ENCODE measurements at regions not wholly inside any gene's neighbourhood (a gene's known extent, or its start where the extent isn't known, plus 50 kb on each side); places are given as distances from the start of the nearest gene placed in this dataset.

DNA sequence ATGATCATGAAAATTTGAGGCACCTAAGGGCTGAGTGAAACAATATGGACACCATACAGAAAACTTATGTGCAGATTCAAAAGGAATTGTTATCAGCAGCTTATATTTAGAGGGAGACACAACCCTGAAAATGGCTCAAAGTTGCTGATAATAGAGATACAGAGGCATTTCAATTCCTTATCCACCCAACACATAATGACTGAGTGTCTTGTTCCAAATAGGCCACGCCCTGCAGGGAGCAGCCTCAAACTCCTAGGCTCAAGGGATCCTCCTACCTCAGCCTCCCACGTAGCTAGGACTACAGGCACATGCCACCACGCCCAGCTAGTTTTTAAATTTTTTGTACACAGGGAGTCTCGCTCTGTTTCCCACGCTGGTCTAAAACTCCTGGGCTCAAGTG is 79.0 kb downstream of the LBH start:
- no peak for DNase-seq
- no peak overlapping the region for H3K4me3 ChIP-seq
- peaks cover 0 to 2% (median 0%) of the 10 kb centered on the region in 4 donors for H3K4me1 ChIP-seq
- intact Hi-C loops (cut with DNase I; ENCODE audit: low total_unique reads) = no loop called here
- no peaks in the 10 kb centered on the region for H3K9me3 ChIP-seq
- no peaks in the 10 kb centered on the region for H3K27me3 ChIP-seq
- no peaks in the 10 kb centered on the region for H3K36me3 ChIP-seq
- TF ChIP-seq, protein P1, sequence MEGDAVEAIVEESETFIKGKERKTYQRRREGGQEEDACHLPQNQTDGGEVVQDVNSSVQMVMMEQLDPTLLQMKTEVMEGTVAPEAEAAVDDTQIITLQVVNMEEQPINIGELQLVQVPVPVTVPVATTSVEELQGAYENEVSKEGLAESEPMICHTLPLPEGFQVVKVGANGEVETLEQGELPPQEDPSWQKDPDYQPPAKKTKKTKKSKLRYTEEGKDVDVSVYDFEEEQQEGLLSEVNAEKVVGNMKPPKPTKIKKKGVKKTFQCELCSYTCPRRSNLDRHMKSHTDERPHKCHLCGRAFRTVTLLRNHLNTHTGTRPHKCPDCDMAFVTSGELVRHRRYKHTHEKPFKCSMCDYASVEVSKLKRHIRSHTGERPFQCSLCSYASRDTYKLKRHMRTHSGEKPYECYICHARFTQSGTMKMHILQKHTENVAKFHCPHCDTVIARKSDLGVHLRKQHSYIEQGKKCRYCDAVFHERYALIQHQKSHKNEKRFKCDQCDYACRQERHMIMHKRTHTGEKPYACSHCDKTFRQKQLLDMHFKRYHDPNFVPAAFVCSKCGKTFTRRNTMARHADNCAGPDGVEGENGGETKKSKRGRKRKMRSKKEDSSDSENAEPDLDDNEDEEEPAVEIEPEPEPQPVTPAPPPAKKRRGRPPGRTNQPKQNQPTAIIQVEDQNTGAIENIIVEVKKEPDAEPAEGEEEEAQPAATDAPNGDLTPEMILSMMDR (IDR thresholded peaks at IDR 0.05) = no peak
- no peak overlapping the region for H3K27ac ChIP-seq

DNA sequence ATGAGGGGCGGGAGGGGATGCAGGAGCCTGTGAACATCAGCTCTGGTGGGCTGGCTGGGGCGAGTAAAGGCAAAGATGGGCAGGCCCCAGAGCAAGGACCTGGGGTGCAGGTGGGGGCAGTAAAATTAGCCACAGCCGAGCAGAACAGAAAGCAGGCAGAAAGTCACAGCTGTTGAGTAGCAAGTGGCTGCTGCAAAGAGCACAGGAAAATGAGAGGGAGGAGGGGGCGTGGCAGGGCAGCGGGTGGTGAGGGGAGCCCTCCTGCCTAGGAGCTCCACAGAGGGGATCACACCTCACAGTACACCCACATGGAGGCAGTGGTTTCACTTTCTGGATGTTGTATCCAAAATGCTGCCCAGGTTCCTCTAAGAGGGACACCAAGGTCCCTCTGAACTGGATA is 79.6 kb downstream of the LBH start:
- DNase-seq = no peak
- Histone ChIP-seq H3K4me1 (no peaks in the 10 kb centered on the region), H3K36me3 (no peaks in the 10 kb centered on the region), H3K4me3 (no peak overlapping the region), H3K27ac (no peak overlapping the region), H3K27me3 (no peaks in the 10 kb centered on the region), H3K9me3 (no peaks in the 10 kb centered on the region)
- intact Hi-C loops (cut with DNase I; ENCODE audit: low total_unique reads) = no loop called here
- TF ChIP-seq, protein P1 (IDR thresholded peaks at IDR 0.05) = no peak

DNA sequence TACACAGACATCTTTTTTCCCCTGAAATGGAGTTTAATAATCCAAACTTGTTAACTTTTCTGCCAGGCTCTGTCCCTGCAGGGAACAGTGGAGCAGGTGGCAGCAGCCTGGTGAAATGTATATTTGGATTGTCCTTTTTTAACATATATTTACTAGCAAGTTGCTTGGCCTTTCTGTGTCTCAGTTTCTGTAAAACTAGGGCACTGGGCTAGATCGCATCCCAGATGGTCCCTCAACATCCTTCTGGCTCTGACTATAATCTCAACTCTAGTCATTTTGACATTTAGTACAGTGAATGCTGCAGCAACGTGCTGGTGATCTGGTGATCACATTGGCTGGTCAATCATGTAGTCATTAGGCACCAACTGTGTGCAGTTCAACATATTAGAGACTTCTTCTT is 80.4 kb downstream of the LBH start:
- H3K36me3 ChIP-seq = no peaks in the 10 kb centered on the region
- H3K4me3 ChIP-seq = no peak overlapping the region
- no peak overlapping the region for H3K27ac ChIP-seq
- no peak for DNase-seq
- H3K4me1 ChIP-seq = no peaks in the 10 kb centered on the region
- TF ChIP-seq, protein P1 (IDR thresholded peaks at IDR 0.05) = no peak
- H3K27me3 ChIP-seq = no peaks in the 10 kb centered on the region
- intact Hi-C loops (cut with DNase I; ENCODE audit: low total_unique reads) = no loop called here
- no peaks in the 10 kb centered on the region for H3K9me3 ChIP-seq

DNA sequence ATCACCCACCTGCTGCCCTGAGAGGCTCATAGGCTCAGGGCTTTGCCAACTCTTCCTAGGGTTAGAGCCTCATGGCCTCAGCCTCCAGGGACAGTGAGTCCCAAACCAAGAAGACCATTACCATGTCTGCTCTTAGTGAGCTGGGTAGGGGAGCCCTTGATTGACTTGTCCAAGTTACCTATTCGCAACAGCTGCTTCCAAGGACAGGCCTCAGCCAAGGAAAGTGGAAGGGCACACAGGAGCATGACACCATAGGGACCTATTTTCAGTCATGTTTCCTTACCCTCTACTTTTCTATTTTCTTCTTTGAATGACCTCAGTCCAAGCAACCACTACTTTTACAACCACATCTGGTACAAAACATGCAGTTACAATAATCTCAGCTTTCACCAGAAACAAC is 81.6 kb downstream of the LBH start:
- no peak overlapping the region for H3K4me3 ChIP-seq
- intact Hi-C loops (cut with DNase I; ENCODE audit: low total_unique reads) = no loop called here
- no peaks in the 10 kb centered on the region for H3K9me3 ChIP-seq
- no peak for DNase-seq
- no peaks in the 10 kb centered on the region for H3K36me3 ChIP-seq
- no peaks in the 10 kb centered on the region for H3K27me3 ChIP-seq
- TF ChIP-seq, protein P1 (IDR thresholded peaks at IDR 0.05) = no peak
- H3K27ac ChIP-seq = no peak overlapping the region
- no peaks in the 10 kb centered on the region for H3K4me1 ChIP-seq

DNA sequence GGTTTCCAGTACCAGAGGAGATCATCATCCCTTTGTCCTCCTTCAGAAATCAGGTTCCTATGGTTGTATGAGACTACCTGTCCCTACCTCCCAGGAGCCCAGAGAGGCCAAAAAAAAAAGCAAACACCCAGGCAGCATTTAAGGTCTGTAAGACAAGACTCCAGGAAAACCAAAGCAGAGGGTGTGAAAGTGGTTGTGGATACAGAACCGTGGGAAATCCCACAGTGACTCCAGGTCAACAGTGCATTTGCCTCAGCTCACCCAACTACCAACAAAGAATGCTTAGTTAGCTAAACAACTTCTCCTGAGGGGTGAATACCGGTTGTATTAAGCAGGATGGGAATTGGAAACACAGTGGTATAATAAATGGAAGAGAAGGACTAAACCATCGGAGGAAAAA is 83.6 kb downstream of the LBH start:
- DNase-seq = no peak
- no peaks in the 10 kb centered on the region for H3K36me3 ChIP-seq
- H3K9me3 ChIP-seq = no peaks in the 10 kb centered on the region
- TF ChIP-seq, protein P1 (IDR thresholded peaks at IDR 0.05) = no peak
- intact Hi-C loops (cut with DNase I; ENCODE audit: low total_unique reads) = no loop called here
- no peak overlapping the region for H3K4me3 ChIP-seq
- H3K27ac ChIP-seq = no peak overlapping the region
- H3K4me1 ChIP-seq = peaks cover 0 to 15% (median 5%) of the 10 kb centered on the region in 4 donors
- no peaks in the 10 kb centered on the region for H3K27me3 ChIP-seq

DNA sequence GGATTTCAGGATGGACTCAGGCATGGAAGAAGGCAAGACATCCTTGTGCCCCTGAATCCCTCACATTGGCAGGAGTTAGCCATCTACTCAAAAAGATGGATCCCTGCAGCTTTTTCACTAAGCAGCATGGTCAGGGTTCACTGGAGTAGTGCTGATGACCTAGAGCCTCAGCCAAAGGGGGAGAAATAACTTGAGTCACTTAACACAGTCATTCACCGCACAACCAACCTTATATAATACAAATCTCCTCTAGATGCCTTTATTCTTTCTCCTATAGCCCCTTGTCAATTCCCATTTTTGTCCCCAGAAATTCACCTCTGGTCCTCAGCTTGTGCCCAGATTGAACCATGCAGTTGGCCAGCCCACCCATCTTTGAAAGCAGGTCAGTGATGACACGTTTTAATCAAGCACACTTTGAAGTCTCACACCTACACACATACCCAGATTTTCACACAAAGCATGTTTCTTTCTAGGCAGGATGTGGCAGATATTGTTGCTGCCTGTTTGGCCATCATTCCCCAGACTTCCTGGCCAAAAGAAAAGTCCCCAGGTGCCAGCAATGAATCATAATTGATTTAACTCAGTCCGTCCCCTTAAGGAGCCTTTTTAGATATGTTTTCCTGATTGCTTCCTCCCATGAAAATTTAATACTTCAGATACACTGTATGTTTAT is 84.2 kb downstream of the LBH start:
- intact Hi-C loops (cut with DNase I; ENCODE audit: low total_unique reads) = no loop called here
- H3K4me1 ChIP-seq = peaks cover 0 to 15% (median 5%) of the 10 kb centered on the region in 4 donors
- H3K9me3 ChIP-seq = no peaks in the 10 kb centered on the region
- no peak overlapping the region for H3K27ac ChIP-seq
- no peak for DNase-seq
- H3K4me3 ChIP-seq = no peak overlapping the region
- H3K36me3 ChIP-seq = no peaks in the 10 kb centered on the region
- no peaks in the 10 kb centered on the region for H3K27me3 ChIP-seq
- TF ChIP-seq, protein P1 (IDR thresholded peaks at IDR 0.05) = no peak
